ENCODE measurements at regions not wholly inside any gene's neighbourhood (a gene's known extent, or its start where the extent isn't known, plus 50 kb on each side); places are given as distances from the start of the nearest gene placed in this dataset.
"Not testable (repeated sequence)": the region's sequence is repeated elsewhere in the genome, so short reads cannot be mapped to it uniquely, and the experiment has no call there.

DNA sequence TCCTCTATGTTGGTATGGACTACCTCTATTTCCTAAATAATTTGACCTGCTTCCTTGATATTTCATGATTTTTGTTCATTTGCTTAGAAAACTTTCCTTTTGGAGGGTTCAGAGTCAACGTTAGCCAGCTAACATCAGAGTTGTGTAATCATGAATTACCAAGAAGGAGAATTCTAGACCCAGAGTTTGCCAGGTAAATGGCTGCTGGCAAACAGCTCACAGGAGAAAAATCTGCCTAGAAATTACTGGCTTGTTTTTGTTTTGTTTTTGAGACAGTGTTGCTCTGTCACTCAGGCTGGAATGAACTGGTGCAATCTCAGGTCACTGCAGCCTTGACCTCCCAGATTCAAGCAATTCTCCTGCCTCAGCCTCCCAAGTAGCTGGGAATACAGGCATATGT lies 111.4 kb upstream of the SALL1 start:
- no peak for TF ChIP-seq CTCF (IDR thresholded peaks at IDR 0.05; ENCODE audit: low read depth, low read length, missing control alignments)
- DNase-seq (ENCODE audit: extremely low read depth, low read depth), result no peak
- no peak overlapping the region for H3K4me3 ChIP-seq (replicated peaks; ENCODE audit: low read depth, low read length)

- TF ChIP-seq CTCF (IDR thresholded peaks at IDR 0.05; ENCODE audit: low read depth, low read length, missing control alignments), result no peak
- H3K4me3 ChIP-seq (replicated peaks; ENCODE audit: low read depth, low read length), result no peak overlapping the region
- DNase-seq (ENCODE audit: extremely low read depth, low read depth), result no peak
Observed at GRCh38 chr16:51261919-51262318, 110.8 kb upstream of the SALL1 start.

GRCh38 chr16:51255349-51255972 lies 104.4 kb upstream of the SALL1 start:
- DNase-seq (ENCODE audit: extremely low read depth, low read depth), result no peak
- TF ChIP-seq CTCF (IDR thresholded peaks at IDR 0.05; ENCODE audit: low read depth, low read length, missing control alignments), result no peak
- no peak overlapping the region for H3K4me3 ChIP-seq (replicated peaks; ENCODE audit: low read depth, low read length)

GRCh38 chr16:51254390-51254789 lies 103.3 kb upstream of the SALL1 start:
- not testable (repeated sequence) for H3K4me3 ChIP-seq (replicated peaks; ENCODE audit: low read depth, low read length); DNase-seq (ENCODE audit: extremely low read depth, low read depth)

DNA sequence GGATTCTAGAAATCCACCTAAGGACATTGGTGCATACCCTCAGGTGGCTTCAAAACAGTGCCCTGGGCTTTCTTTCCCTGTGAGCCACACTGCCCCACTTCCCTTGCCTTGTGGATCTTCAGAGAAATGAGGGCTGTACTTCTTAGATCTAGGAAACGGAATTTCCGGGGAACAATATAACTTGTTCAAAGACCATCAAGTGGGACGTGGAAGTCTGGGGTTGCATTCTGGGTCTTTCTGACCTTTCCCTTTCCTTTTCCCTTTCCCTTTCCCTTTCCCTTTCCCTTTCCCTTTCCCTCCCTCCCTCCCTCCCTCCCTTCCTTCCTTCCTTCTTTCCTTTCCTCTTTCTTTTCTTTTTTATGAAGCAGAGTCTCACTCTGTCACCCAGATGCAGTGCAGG lies 97.1 kb upstream of the SALL1 start:
- no peak for DNase-seq (ENCODE audit: extremely low read depth, low read depth)
- TF ChIP-seq CTCF (IDR thresholded peaks at IDR 0.05; ENCODE audit: low read depth, low read length, missing control alignments), result no peak
- no peak overlapping the region for H3K4me3 ChIP-seq (replicated peaks; ENCODE audit: low read depth, low read length)

DNA sequence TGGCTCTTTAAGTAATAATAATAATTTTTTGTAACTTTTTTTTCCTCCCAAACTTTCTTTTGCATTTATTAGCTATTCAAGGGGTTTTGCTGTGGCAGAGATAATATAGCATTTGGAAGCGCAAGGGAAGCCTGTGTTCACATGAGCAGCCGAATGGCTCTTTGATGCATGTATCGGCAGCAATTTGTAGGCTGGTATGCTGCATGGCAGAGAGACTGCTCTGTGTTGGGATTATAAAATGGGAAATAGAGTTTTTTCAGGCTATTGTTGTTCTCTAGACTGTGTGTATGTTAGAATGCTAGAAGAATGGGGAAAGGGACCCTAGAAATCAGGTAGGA lies 94.6 kb upstream of the SALL1 start:
- DNase-seq (ENCODE audit: extremely low read depth, low read depth), result no peak
- no peak for TF ChIP-seq CTCF (IDR thresholded peaks at IDR 0.05; ENCODE audit: low read depth, low read length, missing control alignments)
- H3K4me3 ChIP-seq (replicated peaks; ENCODE audit: low read depth, low read length), result no peak overlapping the region

GRCh38 chr16:51244887-51245657 lies 94.0 kb upstream of the SALL1 start:
- no peak overlapping the region for H3K4me3 ChIP-seq (replicated peaks; ENCODE audit: low read depth, low read length)
- no peak for DNase-seq (ENCODE audit: extremely low read depth, low read depth)
- no peak for TF ChIP-seq CTCF (IDR thresholded peaks at IDR 0.05; ENCODE audit: low read depth, low read length, missing control alignments)

All from HFF-Myc (cell line).